Mucosa of descending colon (tissue), 3 donors: ENCODE measurements at regions not wholly inside any gene's neighbourhood (a gene's known extent, or its start where the extent isn't known, plus 50 kb on each side); places are given as distances from the start of the nearest gene placed in this dataset.

Experiments used
- ATAC-seq: fragments of 200-7000 bp; cut with Tn5 transposase; one replicate; pipeline ENCODE4 v1.9.1; 2020; ENCODE audit warnings: mild to moderate bottlenecking, moderate library complexity
- DNase-seq, 3 donors: peaks; one replicate each; pipeline ENCODE4 v3.0.0-alpha.2; 2020
- H3K36me3 ChIP-seq: fragments of 200-600 bp; one replicate; pipeline ENCODE4 v1.8.0; 2021; ENCODE audit warnings: low read depth, mild to moderate bottlenecking
- H3K4me1 ChIP-seq: fragments of 200-600 bp; one replicate; pipeline ENCODE4 v1.8.0; 2021; ENCODE audit warnings: low read depth, mild to moderate bottlenecking
- H3K4me3 ChIP-seq: fragments of 200-600 bp; one replicate; pipeline ENCODE4 v1.8.0; 2021; ENCODE audit warnings: mild to moderate bottlenecking
- H3K9me3 ChIP-seq: fragments of 200-600 bp; one replicate; pipeline ENCODE4 v1.8.0; 2021; ENCODE audit warnings: mild to moderate bottlenecking
- CTCF ChIP-seq: fragments of 200-600 bp; IDR thresholded peaks from one replicate; pipeline ENCODE4 v1.8.0; 2022; ENCODE audit warnings: antibody characterized with exemption, mild to moderate bottlenecking
- intact Hi-C, 2 donors: fragments of 100-400 bp; cut with DNase I in 1 of 2; cut with micrococcal nuclease in 1 of 2; formaldehyde crosslinking; loops; one replicate each; pipeline versions ENCODE4 v1.11.0 to v1.11.1; 2022; cut with DNase I, micrococcal nuclease
- donor health status: DM: no; HTN: no; CAD: no; lungs with moderate emphysema.
- donor health status: DM: no; HTN: no; CAD: no.
- donor health status: DM: no; HTN: yes; CAD: no.

- no peak overlapping the region for H3K4me3 ChIP-seq
- ATAC-seq = no peak
- H3K9me3 ChIP-seq = no peaks in the 10 kb centered on the region
- no peaks in the 10 kb centered on the region for H3K4me1 ChIP-seq
- no peak for TF ChIP-seq CTCF
- intact Hi-C loops = no loop called here
- DNase-seq = no peak
- H3K36me3 ChIP-seq = no peaks in the 10 kb centered on the region
Observed at GRCh38 chr1:118243269-118243668, 58.2 kb upstream of the SPAG17 start.
